ENCODE measurements at regions not wholly inside any gene's neighbourhood (a gene's known extent, or its start where the extent isn't known, plus 50 kb on each side); places are given as distances from the start of the nearest gene placed in this dataset.

DNA sequence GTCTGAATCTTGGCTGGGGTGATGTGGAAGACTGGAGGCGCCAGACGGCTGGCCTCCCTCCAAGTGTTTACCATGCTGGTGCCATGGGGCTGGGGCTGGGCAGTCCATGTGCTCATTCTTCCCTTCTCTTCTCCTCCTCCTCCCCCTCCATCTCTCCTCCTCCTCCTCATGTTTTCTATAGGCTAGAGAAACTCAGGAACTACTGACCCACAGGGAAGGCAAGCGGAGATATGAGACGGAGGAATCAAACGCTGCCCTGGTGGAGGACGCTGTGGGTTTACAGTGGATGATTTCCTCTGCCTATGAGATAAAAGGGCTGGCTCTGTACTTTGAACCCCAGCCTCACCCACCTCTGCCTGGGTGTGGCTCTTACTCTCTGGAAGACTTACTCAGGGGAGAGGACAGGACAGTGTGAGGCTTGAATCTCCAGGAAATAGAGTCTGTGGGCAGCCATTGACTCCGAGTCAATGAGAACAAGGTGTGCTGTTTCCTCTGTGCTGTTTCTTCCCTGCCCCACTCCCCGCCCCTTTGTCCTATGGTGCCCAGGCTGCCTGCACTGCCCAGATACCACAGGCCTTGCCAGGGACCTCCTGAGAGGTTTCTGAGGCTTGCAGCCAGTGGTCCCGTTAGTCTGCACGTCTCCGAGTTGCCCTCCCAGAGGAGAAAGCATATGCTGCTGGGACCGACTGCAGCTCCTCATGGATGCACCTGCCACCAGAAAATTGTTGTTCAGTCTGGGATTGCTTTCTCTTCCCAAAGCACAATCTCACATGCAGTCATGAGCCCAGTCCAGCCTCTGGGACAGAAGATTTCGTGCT lies 132.6 kb upstream of the ARHGAP5 start:
- peak; percentile 43 for DNase-seq

DNA sequence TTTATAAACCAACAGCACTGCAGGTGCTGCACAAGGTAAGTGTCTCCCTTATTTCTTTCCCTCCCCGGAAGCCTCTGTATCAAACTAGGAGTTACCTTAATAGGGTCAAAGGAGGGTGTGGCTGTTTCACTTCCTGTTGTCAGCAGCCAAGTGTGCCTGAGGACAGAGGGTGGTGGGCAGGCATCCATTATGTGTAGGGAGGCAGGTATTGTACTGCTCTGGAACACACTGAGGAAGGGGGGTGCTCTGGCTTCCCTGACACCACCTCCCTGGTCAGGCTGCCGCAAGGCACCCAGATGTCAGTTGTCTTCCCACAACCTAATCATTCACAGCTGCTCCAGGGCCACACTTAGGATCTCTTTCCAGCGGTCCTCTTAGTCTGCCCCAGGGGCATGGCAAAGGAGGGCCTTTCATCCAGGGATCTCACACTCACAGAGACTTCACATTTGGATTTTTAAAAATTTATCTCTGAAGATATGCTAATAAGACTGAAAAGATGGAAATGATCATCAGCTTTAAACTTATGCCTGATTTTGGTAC lies 132.0 kb upstream of the ARHGAP5 start:
- peak; percentile 81 for DNase-seq

DNA sequence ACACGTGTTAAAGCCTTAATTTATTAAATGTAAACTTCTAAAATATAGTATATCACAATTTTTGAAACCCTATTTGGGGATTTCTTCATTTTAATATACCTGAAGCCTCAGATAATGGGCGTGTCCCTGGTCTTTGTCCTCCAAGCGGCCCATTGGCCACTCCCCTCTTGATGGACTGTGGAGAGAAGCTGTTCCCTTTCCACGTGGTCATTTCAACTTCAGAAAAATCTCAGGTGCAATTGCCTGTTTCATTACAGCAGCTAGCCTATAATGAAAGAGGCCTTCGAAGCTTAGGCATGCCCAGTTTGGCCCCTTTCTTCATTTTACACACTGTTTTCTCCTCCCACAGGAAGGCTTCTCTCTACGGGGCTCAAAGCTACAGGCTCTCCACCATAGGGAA lies 131.4 kb upstream of the ARHGAP5 start:
- peak; percentile 21 for DNase-seq

DNA sequence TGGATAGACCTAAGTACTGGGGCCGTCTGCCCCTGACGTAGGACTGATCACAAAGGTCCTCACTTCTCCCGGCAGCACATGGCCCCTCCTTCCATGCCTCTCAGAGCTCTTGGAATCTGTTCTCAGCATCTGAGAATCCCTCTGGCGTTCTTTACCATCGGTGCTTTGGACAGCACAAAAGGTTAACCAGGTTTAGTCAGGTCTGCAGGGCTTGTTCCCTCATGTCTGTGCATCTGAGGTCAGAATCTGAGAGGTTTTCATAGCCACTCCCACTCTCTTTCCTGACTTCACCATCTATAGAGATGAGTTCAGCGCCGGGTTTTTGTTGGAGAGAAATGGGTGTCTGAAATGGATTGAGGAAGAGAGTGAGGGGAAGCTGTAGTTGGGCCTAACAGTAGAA lies 130.0 kb upstream of the ARHGAP5 start:
- DNase-seq = no peak

DNA sequence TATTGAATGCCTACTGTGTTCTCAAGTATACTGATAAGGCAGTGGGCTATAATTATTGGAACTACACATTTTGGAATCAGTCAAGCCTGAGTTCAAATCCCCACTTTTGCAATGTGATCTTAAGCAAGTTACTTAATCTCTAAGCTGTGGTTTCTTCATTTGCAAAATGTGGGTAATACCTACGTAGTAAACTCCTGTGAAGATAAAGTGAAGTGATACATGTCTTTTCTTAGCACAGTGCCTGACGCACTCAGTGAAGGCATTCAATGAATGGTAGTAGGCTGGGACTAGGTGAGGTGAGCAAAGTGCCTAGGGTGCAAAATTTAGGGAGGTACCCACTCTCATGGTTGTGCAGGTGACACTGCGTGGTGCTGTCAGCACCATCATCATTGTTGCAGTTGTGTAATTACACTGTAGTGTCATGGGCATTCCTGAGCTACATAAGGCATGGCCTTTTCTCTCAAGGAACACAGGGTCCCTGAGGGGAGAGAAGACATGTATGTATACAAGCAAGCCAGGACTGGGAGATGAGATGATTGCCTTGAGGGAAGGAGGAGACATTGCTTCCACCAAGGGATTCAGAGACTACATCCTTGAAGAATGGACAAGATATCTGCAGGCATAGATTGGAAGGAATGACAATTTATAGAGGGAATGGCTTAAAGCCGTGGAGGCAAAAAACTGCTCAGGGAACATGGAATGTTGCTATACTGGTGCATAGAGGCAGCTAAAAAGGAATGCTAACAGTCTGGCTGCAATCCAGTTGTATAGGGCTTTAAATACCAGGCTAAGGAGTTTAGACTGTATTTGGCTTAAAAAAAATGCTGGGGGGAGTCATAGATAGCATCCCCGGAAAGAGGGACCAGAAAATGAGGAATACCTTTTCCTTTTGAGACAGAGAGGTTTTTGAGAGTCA lies 129.2 kb upstream of the ARHGAP5 start:
- no peak for DNase-seq

DNA sequence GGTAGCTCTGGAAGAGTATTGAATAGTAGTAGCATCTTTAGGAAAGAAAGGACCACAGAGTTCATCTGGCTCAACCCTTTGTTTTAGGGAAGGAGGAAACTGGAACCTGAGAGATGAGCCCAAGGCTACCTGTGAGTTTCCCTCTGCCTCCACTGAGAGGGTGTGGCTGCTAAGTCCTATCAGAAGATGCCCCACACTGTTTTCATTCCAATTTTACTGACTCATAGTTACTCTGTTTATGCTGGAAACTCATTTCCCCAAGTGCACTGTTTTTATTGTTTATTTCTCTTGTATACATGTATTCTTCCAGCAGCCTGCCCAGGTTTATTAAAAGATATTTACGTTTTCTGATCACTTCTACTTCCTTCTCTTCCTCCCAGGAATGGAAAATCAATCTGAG lies 127.4 kb upstream of the ARHGAP5 start:
- DNase-seq = no peak

DNA sequence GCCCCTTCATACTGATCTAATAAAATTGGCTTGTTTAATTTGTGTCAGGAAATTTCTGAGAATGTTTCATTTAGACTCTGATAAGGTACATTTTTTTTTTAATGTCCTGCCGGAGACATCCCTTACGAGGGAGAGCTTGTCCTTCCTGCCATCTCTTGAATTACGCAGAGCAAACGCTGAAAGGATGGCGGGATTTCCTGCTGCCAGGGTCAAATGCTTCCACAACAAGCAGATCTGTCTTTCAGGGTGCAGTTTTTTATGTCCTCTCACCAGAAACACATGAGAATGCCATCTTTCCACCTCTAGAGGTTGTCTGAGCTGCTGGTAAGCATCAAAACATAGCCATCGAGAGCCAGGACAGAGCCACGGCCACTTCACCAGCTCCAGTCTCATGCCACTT lies 126.8 kb upstream of the ARHGAP5 start:
- DNase-seq = no peak

DNA sequence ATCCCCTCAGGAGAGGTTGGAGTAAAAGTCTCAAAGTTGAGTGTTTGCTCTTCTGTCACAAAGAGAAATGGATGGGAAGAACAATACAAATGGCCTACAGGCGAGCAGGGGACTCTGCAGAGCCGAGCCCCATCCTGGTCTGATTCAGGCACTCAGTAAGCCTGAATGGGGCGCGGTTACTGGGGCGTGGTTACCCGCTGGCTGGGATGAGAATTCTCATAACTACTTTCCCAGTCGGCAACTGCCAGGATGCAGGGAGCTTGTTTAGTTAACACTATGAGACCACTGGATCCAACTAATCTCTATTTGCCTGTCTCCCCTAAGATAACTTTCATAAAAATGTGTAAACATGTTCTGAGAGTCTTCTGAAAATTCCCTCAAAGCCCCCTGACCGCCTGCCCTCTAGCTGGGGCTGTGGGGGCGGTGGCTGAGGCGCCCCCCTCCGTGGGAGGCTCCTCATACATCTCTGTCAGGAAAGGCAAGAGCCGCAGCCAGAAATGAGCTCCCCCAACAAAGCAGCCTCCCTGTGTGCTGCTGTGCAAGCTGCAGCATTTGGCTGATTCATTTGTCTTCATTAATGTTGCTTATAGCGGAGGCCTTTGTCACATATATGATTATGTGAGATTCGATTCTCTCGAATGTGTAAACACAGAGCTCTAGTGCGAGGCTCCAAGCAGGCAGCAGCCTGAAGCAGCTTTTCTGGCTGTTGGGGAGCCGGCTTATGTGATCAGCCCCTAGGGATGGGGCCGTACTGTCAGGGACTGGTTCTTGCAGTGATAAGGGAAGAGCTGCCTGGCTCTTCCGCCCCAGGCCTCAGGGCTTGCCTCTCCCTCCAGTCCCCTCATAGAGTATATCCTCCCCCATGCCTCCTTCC lies 126.1 kb upstream of the ARHGAP5 start:
- peak; percentile 71 for DNase-seq

DNA sequence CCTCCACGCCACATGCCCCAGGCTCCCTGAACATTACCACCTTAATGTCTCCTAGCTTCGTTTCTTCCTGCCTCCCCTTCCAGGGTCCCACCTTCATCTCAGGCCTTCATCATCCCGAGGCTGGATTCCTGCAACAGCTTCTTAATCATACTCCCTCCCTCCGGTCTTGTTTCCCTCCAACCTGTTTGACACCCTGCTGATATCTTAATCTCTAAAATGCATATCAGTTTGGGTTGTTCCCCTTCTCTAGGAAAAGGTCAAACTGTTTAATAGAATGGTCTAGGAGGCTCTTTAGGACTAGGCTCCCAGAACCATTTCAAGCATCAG lies 125.5 kb upstream of the ARHGAP5 start:
- DNase-seq = no peak

DNA sequence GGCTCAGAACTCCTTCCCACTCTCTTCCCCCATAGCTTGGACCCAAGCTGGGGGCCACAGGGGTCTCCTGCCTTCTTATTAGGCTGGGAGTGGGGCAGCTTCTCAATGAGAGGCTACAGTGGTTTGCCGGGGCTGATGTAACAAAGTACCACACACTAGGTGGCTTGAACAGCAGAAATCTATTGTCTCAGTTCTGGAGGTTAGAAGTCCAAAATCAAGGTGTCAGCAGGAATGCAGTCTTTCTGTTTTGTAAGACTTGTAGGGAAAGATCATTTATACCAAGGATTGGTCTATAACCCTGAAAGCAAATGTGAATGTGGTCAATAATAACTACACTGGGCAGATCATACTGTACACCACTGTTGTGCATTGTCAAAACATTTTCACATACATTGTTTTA lies 124.5 kb upstream of the ARHGAP5 start:
- no peak for DNase-seq

DNA sequence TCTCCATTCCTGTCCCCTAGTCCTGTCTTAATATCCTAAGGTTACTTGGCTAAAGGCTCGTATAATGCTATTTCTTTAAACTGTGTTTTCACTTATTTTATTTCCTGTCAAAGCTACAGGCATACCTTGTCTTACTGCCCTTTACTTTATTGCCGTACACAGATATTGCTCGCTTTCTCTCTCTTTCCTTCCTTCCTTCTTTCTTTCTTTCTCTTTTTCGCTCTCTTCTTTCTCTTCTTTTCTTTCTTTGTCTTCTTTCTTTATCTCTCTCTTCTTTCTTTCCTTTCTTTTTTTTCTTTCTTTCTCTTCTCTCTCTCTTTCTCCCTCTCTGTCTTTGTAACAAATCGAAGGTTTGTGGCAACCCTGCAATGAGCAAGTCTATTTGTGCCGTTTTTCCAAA lies 123.9 kb upstream of the ARHGAP5 start:
- DNase-seq = no peak

DNA sequence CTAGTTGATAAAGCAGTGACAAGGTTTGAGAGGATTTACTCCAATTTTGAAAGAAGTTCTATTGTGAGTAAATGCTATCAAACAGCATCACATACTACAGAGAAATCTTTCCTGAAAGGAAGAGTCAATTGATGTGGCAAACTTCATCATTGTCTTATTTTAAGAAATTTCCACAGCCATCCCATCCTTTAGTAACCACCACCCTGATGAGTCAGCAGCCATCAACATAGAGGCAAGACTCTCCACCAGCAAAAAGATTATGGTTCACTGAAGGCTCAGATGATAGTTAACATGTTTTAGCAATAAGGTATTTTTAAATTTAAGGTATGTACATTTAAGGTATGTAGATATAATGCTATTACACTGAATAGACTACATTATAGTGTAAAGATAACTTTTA lies 122.1 kb upstream of the ARHGAP5 start:
- no peak for DNase-seq

DNA sequence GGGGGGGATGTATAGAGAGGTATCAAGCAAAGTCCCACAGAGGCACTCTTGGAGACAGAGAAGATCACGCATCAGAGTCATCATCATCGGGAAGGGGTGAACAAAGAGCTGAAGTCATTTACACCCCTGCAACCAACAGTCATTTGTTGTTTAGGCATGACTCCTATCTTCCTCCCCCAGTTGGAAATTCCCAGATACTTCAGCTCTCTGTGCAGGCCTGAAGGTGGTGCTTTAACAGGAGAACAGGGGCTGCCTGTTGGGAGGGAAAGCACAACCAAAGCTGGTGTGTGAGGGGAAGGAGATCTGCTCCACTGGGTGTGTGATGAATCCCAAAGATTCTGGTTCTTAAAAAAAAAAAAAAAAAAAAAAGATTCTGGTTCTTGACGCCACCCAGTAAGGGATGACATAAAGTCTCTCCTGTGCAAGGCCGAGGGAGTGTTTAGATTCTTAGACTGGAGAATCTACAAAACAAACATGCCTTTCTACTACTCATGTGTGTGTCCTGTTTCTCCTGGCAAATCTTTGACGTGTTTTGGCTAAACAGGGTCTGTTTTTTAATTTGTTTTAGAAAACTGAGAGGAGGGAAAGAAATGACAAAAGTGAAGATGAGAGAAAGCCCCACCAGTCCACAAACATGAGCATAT lies 121.0 kb upstream of the ARHGAP5 start:
- DNase-seq = no peak

DNA sequence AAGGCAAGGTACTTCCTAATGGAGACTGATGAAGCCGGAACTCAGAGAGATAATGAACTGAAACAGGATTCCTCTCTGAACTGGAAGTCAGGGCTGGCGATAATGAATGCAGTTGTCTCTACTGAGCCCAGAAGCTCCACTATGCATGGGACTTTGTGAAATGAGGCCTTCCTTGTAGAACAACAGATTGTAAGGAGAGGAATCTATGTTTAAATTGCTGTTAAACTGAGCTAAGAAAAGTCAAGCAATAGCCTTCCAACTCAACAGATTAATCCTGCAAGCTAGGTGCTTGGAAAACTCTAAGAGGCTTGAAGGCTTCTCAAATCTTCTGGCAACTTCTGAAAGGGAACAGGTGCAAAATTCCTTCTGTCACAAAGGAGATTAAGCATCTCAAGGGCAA lies 119.5 kb upstream of the ARHGAP5 start:
- no peak for DNase-seq

DNA sequence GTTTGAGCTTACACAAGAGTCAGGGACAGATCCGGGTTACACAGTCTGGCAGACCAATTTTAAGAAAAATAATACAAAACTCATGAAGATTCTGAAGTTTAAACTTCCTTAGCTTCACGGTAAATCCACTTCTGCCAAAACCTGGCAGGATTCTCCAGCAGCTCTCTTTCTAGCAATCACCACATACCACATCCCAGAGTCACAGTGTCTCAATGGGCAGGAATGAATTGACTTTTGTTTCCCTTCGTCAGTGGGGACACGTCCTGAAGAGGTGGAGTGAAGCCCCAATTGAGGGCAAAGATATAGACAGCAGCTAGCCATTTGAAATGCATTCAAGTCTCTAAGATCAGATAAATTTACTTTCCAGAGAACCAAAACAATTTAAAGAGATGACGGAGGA lies 117.1 kb upstream of the ARHGAP5 start:
- no peak for DNase-seq

DNA sequence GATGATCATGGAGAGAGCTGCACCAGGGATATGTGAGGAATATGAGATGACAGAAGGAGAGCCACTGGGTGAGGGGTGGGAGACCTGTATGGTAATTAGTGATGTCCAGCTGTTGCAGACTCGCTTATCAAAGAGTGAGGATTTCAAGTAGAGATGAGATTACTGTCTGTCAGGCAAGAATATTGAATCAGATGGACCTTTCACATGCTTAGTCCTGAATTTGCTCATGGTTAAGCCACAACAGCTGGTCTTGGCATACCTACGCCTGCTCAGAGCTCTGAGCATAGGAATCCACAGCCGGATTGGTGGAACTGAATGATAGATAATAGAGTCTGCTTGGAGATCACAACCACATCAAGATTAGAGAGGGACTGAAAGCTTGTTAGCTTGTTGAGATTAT lies 115.2 kb upstream of the ARHGAP5 start:
- DNase-seq = no peak

DNA sequence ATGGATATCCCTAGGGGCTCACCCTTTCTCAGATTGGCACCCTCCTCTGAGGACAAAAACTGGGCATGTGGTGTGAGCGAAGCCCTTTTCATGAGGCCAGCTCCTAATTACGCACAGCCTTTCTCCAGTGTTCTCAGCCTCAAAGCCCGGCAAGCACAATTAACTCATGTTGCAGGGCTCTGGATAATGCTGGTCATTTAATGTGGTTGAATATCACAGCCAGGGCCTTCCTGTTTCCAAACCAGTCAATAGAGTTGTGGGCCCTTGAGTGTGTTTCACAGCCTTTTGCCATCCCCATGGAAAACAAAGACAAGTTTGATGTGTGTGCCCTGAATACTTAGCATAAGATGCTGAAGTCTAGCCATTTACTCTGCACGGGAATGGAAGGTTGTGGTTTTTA lies 114.2 kb upstream of the ARHGAP5 start:
- DNase-seq = no peak

DNA sequence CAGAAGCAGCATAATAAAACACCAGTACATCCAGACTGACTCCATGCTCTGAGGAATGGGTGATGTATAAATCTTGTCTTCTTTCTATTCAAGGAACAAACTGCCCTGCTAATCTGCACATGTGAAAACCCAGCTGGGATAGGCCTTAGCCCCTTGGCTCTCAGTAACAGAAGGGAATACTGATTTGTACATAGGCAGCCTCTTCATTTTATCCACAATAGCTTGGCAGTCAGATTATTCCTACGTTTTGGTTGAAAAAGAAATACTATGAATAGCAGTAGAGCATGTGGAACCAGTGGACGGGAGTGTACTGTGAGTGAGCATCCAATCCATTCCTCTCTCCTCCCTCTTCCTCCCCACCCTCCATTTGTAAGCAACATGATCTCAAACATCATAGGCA lies 113.5 kb upstream of the ARHGAP5 start:
- no peak for DNase-seq

DNA sequence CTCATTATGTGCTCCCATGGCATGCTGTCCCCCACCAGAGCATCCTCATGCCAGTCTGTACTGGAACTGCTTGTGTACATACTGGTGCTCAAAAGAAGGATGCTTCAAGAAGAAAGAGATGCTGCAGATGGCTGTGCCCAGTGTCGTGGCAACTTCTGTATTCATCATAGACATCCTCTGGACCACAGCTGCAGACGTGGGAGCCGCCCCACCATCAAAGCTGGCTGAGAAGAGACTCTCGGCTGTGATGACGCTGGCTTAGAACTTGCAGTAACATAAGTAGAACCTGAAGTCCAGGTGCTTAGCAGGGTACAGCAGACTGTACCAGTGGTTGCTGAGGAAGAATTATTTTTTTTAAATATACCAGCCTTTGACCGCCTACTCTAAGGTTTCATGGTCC lies 112.6 kb upstream of the ARHGAP5 start:
- DNase-seq = no peak

DNA sequence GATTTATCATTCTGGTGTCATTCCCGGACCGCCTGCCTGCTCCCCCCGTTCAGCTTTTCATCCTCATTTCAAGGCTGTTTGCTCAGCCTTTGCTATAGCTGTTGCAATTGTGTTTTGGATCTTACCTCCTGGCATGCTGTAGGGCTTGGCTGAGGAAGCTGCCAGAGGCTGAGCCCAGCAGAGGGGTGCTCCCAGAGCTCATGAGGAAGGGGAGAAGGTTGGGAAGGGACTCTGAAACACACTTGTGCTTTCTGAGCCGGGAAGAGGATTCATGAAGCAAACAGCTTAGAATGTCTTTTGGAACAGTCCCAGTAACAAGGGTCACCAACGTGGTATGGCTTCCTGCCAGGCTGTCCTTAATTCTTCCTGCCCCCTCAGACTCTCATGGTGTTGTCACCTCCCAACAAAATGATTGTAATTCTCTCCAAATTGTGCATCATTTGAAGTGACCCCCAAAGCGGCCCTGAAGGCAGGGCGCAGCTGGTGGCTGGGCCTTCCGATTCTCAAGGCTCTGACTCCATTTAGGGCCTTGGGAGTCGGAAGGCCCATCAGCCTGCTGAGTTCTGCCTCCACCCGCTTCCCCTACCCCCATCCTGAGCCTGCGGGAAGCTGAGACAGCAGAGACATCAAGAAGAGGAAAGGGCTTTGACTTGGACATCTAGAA lies 111.9 kb upstream of the ARHGAP5 start:
- DNase-seq = no peak

DNA sequence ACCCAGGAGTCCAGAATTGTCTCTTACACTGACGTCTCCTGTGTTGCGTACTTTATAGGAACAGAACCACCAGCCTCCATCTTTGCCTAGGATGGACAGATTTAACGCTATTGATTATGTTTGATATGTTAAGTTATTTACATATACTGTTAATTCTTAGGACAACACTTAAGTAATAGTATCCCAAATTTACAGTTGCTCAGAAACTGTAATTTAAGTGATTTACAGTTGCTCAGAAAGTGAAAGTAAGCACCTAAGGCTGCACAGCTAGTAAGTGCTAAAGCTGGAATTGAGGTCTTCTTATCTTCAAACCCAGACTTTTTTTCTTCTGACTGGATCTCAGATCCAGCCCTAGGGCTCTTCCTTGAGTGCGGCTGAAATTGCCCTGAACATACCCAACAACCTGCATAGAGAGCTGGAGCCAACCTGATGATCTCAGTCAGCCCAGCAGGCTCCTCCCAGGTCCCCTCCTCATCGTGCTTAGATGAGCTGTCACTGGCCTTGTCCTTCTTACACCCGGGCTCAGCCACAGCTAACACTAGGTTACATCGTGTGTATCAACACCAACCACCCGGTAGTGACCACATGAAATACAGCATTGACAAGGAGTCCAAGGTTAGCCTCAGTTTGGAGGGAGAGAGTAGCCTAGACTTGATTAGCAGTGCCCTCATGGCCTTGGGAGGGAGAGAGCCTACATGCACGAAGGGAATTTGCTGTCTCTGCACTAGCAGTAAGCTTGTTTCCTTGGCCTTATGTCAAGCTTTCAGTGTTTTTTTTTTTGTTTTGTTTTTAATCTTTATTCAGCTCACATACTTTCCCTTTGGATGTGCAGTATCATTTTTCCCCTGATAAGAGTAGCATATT lies 111.1 kb upstream of the ARHGAP5 start:
- DNase-seq = no peak

Measured in NCI-H146 (cell line).